ENCODE measurements at regions not wholly inside any gene's neighbourhood (a gene's known extent, or its start where the extent isn't known, plus 50 kb on each side); places are given as distances from the start of the nearest gene placed in this dataset.

DNA sequence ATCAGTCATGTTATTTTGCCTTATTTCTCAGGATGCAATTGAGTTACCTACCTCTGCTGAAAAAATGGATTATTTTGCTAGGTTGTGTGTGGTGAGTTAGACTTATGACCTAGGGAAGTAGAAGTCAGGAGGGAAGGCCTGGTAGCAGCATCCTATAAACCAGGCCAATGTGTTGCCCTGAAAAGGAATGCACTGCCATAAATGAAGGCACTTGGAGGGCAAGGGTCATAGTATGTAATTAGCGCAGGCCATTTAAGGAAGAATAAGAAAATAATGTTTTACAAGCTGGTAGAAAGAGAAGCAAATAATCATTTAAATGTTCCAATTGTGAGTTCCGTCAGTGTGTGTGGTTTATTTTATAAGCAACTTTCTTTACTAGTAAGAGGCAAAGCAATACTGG lies 698.8 kb downstream of the KCNJ2 start:
- no peak for TF ChIP-seq POLR2A (IDR thresholded peaks at IDR 0.05)
- TF ChIP-seq, protein P1, sequence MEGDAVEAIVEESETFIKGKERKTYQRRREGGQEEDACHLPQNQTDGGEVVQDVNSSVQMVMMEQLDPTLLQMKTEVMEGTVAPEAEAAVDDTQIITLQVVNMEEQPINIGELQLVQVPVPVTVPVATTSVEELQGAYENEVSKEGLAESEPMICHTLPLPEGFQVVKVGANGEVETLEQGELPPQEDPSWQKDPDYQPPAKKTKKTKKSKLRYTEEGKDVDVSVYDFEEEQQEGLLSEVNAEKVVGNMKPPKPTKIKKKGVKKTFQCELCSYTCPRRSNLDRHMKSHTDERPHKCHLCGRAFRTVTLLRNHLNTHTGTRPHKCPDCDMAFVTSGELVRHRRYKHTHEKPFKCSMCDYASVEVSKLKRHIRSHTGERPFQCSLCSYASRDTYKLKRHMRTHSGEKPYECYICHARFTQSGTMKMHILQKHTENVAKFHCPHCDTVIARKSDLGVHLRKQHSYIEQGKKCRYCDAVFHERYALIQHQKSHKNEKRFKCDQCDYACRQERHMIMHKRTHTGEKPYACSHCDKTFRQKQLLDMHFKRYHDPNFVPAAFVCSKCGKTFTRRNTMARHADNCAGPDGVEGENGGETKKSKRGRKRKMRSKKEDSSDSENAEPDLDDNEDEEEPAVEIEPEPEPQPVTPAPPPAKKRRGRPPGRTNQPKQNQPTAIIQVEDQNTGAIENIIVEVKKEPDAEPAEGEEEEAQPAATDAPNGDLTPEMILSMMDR (IDR thresholded peaks at IDR 0.05), result no peak

Data from Peyer's patch (tissue), 4 donors.